ENCODE measurements at regions not wholly inside any gene's neighbourhood (a gene's known extent, or its start where the extent isn't known, plus 50 kb on each side); places are given as distances from the start of the nearest gene placed in this dataset.

DNA sequence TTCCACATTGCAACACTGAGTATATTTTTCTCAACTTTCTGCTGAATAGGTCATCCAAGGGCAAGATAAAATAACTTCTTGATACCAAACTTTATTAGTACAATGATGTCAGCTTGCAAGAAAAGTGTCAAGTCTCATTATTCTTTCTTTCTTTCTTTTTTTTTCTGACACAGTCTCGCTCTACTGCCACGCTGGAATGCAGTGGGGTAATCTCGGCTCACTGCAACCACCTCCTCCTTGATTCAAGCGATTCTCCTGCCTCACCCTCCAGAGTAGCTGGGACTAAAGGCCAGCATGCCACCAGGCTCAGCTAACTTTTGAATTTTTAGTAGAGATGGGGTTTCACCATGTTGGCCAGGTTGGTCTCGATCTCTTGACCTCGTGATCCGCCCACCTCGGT lies 523.4 kb downstream of the FSCB start:
- Histone ChIP-seq H3K27ac (no peak overlapping the region), H3K4me3 (no peak overlapping the region), H3K4me1 (no peaks in the 10 kb centered on the region), H3K4me2 (no peak overlapping the region), H3K9me3 (no peaks in the 10 kb centered on the region)
- ChIA-PET CTCF (no interaction called here), POLR2A (no interaction called here)
- 37% methylated on average over 7 of the region's 8 CpGs for WGBS (ENCODE audit: missing lambda C conversion rate)
- DNase-seq (ENCODE audit: low read depth in 1 of 2, low spot score in 1 of 2), result no peak
- no peak for ATAC-seq
- FAIRE-seq, result no peak
- TF ChIP-seq SMC3 (IDR thresholded peaks at IDR 0.05), result no peak
- TF ChIP-seq HDAC2 (IDR thresholded peaks at IDR 0.05), result no peak
- TF ChIP-seq CTCF (IDR thresholded peaks at IDR 0.05), result no peak
- TF ChIP-seq CHD2 (IDR thresholded peaks at IDR 0.05; ENCODE audit: low read length, partially characterized antibody), result no peak
- no peak for TF ChIP-seq NPAS2 (CRISPR knock-in tag; IDR thresholded peaks at IDR 0.05; ENCODE audit: borderline replicate concordance)

DNA sequence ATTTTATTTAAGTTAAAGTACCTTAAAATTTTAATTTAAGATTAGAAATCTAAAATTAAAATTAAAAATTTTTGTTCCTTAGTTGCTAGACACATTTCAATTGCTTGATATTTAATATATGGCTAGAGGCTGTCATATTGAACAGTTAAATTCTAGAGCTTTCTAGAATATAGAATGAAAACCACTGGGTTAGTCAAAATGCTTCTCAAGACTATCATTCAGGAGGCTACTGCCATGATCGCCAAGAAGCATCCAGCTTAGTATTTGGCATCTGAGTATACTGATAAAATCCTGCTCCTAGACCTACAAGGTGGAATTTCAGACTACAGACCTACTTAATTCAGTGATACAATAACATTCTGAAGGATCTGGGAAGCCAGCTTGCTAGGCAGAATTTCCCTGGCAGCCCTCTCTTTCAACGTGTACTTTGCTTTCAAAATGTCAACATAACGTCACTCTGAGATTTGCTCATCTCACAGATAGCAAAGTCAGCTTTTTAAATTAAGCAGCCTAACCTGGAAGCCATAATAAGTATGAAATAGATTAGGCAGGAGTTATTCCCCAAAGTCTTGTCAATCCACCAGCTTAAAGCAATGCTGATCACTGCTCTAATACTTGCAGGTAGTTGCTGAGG lies 525.8 kb downstream of the FSCB start:
- ATAC-seq, result no peak
- Histone ChIP-seq H3K4me3 (no peak overlapping the region), H3K4me2 (no peak overlapping the region), H3K4me1 (no peaks in the 10 kb centered on the region), H3K27ac (no peak overlapping the region), H3K9me3 (no peaks in the 10 kb centered on the region)
- ChIA-PET POLR2A (no interaction called here), CTCF (no interaction called here)
- 12% methylated on average over 3 of the region's 3 CpGs for WGBS (ENCODE audit: missing lambda C conversion rate)
- DNase-seq (ENCODE audit: low read depth in 1 of 2, low spot score in 1 of 2), result no peak
- TF ChIP-seq KDM1A (IDR thresholded peaks at IDR 0.05; ENCODE audit: low read depth) (no peak), HOXB5 (CRISPR knock-in tag; IDR thresholded peaks at IDR 0.05) (no peak), TP53 (CRISPR knock-in tag; IDR thresholded peaks at IDR 0.05) (no peak), CBX8 (IDR thresholded peaks at IDR 0.05) (no peak), JUNB (IDR thresholded peaks at IDR 0.05) (no peak), FOXS1 (CRISPR knock-in tag; IDR thresholded peaks at IDR 0.05) (no peak), TFCP2L1 (CRISPR knock-in tag; IDR thresholded peaks at IDR 0.05) (no peak)
- TF ChIP-seq, protein P1, sequence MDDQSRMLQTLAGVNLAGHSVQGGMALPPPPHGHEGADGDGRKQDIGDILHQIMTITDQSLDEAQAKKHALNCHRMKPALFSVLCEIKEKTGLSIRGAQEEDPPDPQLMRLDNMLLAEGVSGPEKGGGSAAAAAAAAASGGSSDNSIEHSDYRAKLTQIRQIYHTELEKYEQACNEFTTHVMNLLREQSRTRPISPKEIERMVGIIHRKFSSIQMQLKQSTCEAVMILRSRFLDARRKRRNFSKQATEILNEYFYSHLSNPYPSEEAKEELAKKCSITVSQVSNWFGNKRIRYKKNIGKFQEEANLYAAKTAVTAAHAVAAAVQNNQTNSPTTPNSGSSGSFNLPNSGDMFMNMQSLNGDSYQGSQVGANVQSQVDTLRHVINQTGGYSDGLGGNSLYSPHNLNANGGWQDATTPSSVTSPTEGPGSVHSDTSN (IDR thresholded peaks at IDR 0.05), result no peak
- FAIRE-seq, result no peak

DNA sequence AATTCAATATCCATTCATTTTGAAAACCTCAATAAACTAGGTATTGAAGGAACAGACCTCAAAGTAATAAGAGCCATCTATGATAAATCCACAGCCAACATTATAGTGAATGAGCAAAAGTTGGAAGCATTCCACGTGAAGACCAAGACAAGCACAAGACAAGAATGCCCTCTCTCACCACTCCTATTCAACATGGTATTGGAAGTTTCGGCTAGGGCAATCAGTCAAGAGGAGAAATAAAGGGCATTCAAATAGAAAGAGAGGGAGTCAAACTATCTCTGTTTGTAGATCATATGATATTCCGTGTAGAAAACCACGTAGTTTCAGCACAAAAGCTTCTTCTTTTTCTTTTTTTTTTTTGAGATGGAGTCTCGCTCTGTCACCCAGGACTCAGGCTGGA lies 550.3 kb downstream of the FSCB start:
- H3K4me3 ChIP-seq, result no peak overlapping the region
- ATAC-seq (no peak), FAIRE-seq (no peak), DNase-seq (ENCODE audit: low read depth in 1 of 2, low spot score in 1 of 2) (no peak)
- ChIA-PET POLR2A (no interaction called here), CTCF (no interaction called here)
- no peaks in the 10 kb centered on the region for H3K4me1 ChIP-seq
- no peak overlapping the region for H3K27ac ChIP-seq
- 49% methylated on average over 5 of the region's 5 CpGs for WGBS (ENCODE audit: missing lambda C conversion rate)
- H3K4me2 ChIP-seq, result no peak overlapping the region
- no peaks in the 10 kb centered on the region for H3K9me3 ChIP-seq
- TF ChIP-seq POLR2A (IDR thresholded peaks at IDR 0.05; ENCODE audit: low read length), result no peak
- TF ChIP-seq HEYL (CRISPR knock-in tag; IDR thresholded peaks at IDR 0.05), result no peak
- TF ChIP-seq, protein P2, sequence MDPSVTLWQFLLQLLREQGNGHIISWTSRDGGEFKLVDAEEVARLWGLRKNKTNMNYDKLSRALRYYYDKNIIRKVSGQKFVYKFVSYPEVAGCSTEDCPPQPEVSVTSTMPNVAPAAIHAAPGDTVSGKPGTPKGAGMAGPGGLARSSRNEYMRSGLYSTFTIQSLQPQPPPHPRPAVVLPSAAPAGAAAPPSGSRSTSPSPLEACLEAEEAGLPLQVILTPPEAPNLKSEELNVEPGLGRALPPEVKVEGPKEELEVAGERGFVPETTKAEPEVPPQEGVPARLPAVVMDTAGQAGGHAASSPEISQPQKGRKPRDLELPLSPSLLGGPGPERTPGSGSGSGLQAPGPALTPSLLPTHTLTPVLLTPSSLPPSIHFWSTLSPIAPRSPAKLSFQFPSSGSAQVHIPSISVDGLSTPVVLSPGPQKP (IDR thresholded peaks at IDR 0.05; ENCODE audit: low read depth, low read length), result no peak
- no peak for TF ChIP-seq NFE2L2 (conservative IDR thresholded peaks at IDR 0.05; ENCODE audit: low read length)
- no peak for TF ChIP-seq NPAS2 (CRISPR knock-in tag; IDR thresholded peaks at IDR 0.05; ENCODE audit: borderline replicate concordance)
- TF ChIP-seq PHF8 (IDR thresholded peaks at IDR 0.05; ENCODE audit: borderline replicate concordance, low read depth), result no peak
- no peak for TF ChIP-seq CEBPB (IDR thresholded peaks at IDR 0.05)
- TF ChIP-seq EHF (CRISPR knock-in tag; IDR thresholded peaks at IDR 0.05), result no peak
- TF ChIP-seq JUN (IDR thresholded peaks at IDR 0.05), result no peak
- no peak for TF ChIP-seq FOSL2 (IDR thresholded peaks at IDR 0.05)
- TF ChIP-seq FOSL2 (CRISPR knock-in tag; IDR thresholded peaks at IDR 0.05), result no peak
- no peak for TF ChIP-seq ZSCAN20 (CRISPR knock-in tag; IDR thresholded peaks at IDR 0.05)
- no peak for TF ChIP-seq ZNF302 (CRISPR knock-in tag; IDR thresholded peaks at IDR 0.05)
- no peak for TF ChIP-seq BHLHE40 (IDR thresholded peaks at IDR 0.05; ENCODE audit: low read depth, low read length)
- TF ChIP-seq FOSB (CRISPR knock-in tag; IDR thresholded peaks at IDR 0.05), result no peak
- TF ChIP-seq CHD4 (IDR thresholded peaks at IDR 0.05; ENCODE audit: borderline replicate concordance), result no peak
- no peak for TF ChIP-seq ATOH8 (CRISPR knock-in tag; IDR thresholded peaks at IDR 0.05; ENCODE audit: low read depth)
- no peak for TF ChIP-seq ZFP36 (IDR thresholded peaks at IDR 0.05; ENCODE audit: borderline replicate concordance, partially characterized antibody)
